ENCODE measurements at regions not wholly inside any gene's neighbourhood (a gene's known extent, or its start where the extent isn't known, plus 50 kb on each side); places are given as distances from the start of the nearest gene placed in this dataset.

- Histone ChIP-seq H3K36me3 (ENCODE audit: control insufficient read depth in 2 of 2, insufficient read depth in 1 of 2, low read length in 2 of 2) (no peaks in the 10 kb centered on the region), H3K4me3 (ENCODE audit: low read depth, low read length) (no peak overlapping the region), H3K27ac (ENCODE audit: extremely low read depth, low read depth, low read length) (no peak overlapping the region), H3K9me3 (ENCODE audit: control insufficient read depth, insufficient read depth, low read depth, low read length) (no peaks in the 10 kb centered on the region), H3K4me1 (ENCODE audit: control insufficient read depth, insufficient read depth, low read length) (no peaks in the 10 kb centered on the region)
- TF ChIP-seq SETDB1 (IDR thresholded peaks at IDR 0.05; ENCODE audit: insufficient read length, low read length) (no peak), ZBTB17 (tag by site-specific recombination; IDR thresholded peaks at IDR 0.05) (no peak), ZSCAN4 (tag by site-specific recombination; IDR thresholded peaks at IDR 0.05) (no peak), ZNF221 (tag by site-specific recombination; IDR thresholded peaks at IDR 0.05; ENCODE audit: borderline replicate concordance) (no peak), HOXD13 (CRISPR knock-in tag; IDR thresholded peaks at IDR 0.05; ENCODE audit: borderline replicate concordance) (no peak), ZNF776 (tag by site-specific recombination; IDR thresholded peaks at IDR 0.05; ENCODE audit: borderline replicate concordance) (no peak), ZNF155 (tag by site-specific recombination; IDR thresholded peaks at IDR 0.05) (no peak), ZNF692 (tag by site-specific recombination; IDR thresholded peaks at IDR 0.05) (no peak), KLF9 (tag by site-specific recombination; IDR thresholded peaks at IDR 0.05; ENCODE audit: low read depth) (no peak), ZFP3 (tag by site-specific recombination; IDR thresholded peaks at IDR 0.05; ENCODE audit: low read depth) (no peak), ZSCAN30 (tag by site-specific recombination; IDR thresholded peaks at IDR 0.05) (no peak), ZIC2 (tag by site-specific recombination; IDR thresholded peaks at IDR 0.05) (no peak)
- TF ChIP-seq, protein P1, sequence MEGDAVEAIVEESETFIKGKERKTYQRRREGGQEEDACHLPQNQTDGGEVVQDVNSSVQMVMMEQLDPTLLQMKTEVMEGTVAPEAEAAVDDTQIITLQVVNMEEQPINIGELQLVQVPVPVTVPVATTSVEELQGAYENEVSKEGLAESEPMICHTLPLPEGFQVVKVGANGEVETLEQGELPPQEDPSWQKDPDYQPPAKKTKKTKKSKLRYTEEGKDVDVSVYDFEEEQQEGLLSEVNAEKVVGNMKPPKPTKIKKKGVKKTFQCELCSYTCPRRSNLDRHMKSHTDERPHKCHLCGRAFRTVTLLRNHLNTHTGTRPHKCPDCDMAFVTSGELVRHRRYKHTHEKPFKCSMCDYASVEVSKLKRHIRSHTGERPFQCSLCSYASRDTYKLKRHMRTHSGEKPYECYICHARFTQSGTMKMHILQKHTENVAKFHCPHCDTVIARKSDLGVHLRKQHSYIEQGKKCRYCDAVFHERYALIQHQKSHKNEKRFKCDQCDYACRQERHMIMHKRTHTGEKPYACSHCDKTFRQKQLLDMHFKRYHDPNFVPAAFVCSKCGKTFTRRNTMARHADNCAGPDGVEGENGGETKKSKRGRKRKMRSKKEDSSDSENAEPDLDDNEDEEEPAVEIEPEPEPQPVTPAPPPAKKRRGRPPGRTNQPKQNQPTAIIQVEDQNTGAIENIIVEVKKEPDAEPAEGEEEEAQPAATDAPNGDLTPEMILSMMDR (tag by site-specific recombination; IDR thresholded peaks at IDR 0.05): no peak
- TF ChIP-seq, protein P2, sequence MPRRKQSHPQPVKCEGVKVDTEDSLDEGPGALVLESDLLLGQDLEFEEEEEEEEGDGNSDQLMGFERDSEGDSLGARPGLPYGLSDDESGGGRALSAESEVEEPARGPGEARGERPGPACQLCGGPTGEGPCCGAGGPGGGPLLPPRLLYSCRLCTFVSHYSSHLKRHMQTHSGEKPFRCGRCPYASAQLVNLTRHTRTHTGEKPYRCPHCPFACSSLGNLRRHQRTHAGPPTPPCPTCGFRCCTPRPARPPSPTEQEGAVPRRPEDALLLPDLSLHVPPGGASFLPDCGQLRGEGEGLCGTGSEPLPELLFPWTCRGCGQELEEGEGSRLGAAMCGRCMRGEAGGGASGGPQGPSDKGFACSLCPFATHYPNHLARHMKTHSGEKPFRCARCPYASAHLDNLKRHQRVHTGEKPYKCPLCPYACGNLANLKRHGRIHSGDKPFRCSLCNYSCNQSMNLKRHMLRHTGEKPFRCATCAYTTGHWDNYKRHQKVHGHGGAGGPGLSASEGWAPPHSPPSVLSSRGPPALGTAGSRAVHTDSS (tag by site-specific recombination; IDR thresholded peaks at IDR 0.05): no peak
- ChIA-PET POLR2A (no interaction called here), CTCF (no interaction called here)
Observed at GRCh38 chr6:120262354-120262753, 912.8 kb upstream of the MAN1A1 start.

DNA sequence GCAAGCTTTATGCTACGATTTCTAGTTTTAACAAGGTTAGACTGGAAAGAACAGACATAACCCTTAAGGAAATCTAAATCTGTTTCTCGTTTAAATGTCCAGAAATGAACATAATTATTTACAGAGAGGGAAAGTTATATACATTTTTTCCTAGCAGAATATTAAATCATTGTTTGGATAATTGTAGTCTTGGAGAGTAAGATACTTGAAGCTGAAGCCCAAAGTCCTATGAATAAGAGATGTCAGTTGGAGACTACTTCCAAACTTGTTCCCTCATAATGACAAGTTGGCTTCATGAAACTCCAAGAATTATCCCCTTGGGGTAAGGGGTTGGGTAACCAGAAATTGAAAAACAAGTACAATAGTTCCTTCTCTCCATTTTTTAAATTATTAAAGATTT, 911.1 kb upstream of the MAN1A1 start:
- no peak for TF ChIP-seq ZNF404 (tag by site-specific recombination; IDR thresholded peaks at IDR 0.05)
- Histone ChIP-seq H3K27ac (ENCODE audit: extremely low read depth, low read depth, low read length) (no peak overlapping the region), H3K36me3 (ENCODE audit: control insufficient read depth in 2 of 2, insufficient read depth in 1 of 2, low read length in 2 of 2) (no peaks in the 10 kb centered on the region), H3K4me3 (ENCODE audit: low read depth, low read length) (no peak overlapping the region), H3K4me1 (ENCODE audit: control insufficient read depth, insufficient read depth, low read length) (no peaks in the 10 kb centered on the region), H3K9me3 (ENCODE audit: control insufficient read depth, insufficient read depth, low read depth, low read length) (no peaks in the 10 kb centered on the region)
- POLR2A ChIA-PET: no interaction called here
- CTCF ChIA-PET: no interaction called here

- Histone ChIP-seq H3K36me3 (ENCODE audit: control insufficient read depth in 2 of 2, insufficient read depth in 1 of 2, low read length in 2 of 2) (no peaks in the 10 kb centered on the region), H3K4me3 (ENCODE audit: low read depth, low read length) (no peak overlapping the region), H3K27ac (ENCODE audit: extremely low read depth, low read depth, low read length) (no peak overlapping the region), H3K9me3 (ENCODE audit: control insufficient read depth, insufficient read depth, low read depth, low read length) (no peaks in the 10 kb centered on the region), H3K4me1 (ENCODE audit: control insufficient read depth, insufficient read depth, low read length) (no peaks in the 10 kb centered on the region)
- ChIA-PET POLR2A (no interaction called here), CTCF (no interaction called here)
- TF ChIP-seq, protein P3, sequence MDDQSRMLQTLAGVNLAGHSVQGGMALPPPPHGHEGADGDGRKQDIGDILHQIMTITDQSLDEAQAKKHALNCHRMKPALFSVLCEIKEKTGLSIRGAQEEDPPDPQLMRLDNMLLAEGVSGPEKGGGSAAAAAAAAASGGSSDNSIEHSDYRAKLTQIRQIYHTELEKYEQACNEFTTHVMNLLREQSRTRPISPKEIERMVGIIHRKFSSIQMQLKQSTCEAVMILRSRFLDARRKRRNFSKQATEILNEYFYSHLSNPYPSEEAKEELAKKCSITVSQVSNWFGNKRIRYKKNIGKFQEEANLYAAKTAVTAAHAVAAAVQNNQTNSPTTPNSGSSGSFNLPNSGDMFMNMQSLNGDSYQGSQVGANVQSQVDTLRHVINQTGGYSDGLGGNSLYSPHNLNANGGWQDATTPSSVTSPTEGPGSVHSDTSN (CRISPR knock-in tag; IDR thresholded peaks at IDR 0.05): no peak
- TF ChIP-seq, protein P4, sequence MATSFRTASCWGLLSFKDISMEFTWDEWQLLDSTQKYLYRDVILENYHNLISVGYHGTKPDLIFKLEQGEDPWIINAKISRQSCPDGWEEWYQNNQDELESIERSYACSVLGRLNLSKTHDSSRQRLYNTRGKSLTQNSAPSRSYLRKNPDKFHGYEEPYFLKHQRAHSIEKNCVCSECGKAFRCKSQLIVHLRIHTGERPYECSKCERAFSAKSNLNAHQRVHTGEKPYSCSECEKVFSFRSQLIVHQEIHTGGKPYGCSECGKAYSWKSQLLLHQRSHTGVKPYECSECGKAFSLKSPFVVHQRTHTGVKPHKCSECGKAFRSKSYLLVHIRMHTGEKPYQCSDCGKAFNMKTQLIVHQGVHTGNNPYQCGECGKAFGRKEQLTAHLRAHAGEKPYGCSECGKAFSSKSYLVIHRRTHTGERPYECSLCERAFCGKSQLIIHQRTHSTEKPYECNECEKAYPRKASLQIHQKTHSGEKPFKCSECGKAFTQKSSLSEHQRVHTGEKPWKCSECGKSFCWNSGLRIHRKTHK (tag by site-specific recombination; IDR thresholded peaks at IDR 0.05): no peak
- TF ChIP-seq ZNF175 (tag by site-specific recombination; IDR thresholded peaks at IDR 0.05): no peak
- TF ChIP-seq HOXD13 (CRISPR knock-in tag; IDR thresholded peaks at IDR 0.05; ENCODE audit: borderline replicate concordance): no peak
- TF ChIP-seq, protein P5, sequence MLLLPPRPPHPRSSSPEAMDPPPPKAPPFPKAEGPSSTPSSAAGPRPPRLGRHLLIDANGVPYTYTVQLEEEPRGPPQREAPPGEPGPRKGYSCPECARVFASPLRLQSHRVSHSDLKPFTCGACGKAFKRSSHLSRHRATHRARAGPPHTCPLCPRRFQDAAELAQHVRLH (tag by site-specific recombination; IDR thresholded peaks at IDR 0.05): no peak
- no peak for TF ChIP-seq ZNF76 (tag by site-specific recombination; IDR thresholded peaks at IDR 0.05; ENCODE audit: borderline replicate concordance, low read depth)
- TF ChIP-seq ZNF692 (tag by site-specific recombination; IDR thresholded peaks at IDR 0.05): no peak
- TF ChIP-seq ZNF138 (tag by site-specific recombination; IDR thresholded peaks at IDR 0.05; ENCODE audit: borderline replicate concordance): no peak
- TF ChIP-seq FEZF1 (tag by site-specific recombination; IDR thresholded peaks at IDR 0.05): no peak
Observed at GRCh38 chr6:120254651-120255050, 905.1 kb upstream of the MAN1A1 start.

All from HEK293 (cell line).